ENCODE measurements at regions not wholly inside any gene's neighbourhood (a gene's known extent, or its start where the extent isn't known, plus 50 kb on each side); places are given as distances from the start of the nearest gene placed in this dataset.

- Histone ChIP-seq H3K36me3 (ENCODE audit: insufficient read depth) (no peaks in the 10 kb centered on the region), H3K4me1 (ENCODE audit: low read depth, poor library complexity, severe bottlenecking) (no peaks in the 10 kb centered on the region), H3K4me2 (no peak overlapping the region), H3K9ac (no peak overlapping the region), H3K27ac (no peak overlapping the region), H3K79me2 (ENCODE audit: insufficient read depth, low read depth) (no peaks in the 10 kb centered on the region), H3K27me3 (ENCODE audit: insufficient read depth, low read depth) (peaks cover 44% of the 10 kb centered on the region; the same call in 1 of the 2 replicates), H3K4me3 (IDR thresholded peaks at IDR 0.05; ENCODE audit: insufficient read depth, low read depth, low read length) (no peak overlapping the region), H2AFZ (ENCODE audit: low read depth) (no peak overlapping the region), H4K20me1 (ENCODE audit: insufficient read depth) (no peaks in the 10 kb centered on the region)
- no peak for TF ChIP-seq CTCF (conservative IDR thresholded peaks at IDR 0.05; ENCODE audit: low read depth, low read length)
These were observed 54.4 kb upstream of the C1orf174 start for GRCh38 chr1:3954170-3955169.

GRCh38 chr1:3955196-3955772, 55.2 kb upstream of the C1orf174 start:
- Histone ChIP-seq H3K9ac (no peak overlapping the region), H3K79me2 (ENCODE audit: insufficient read depth, low read depth) (no peaks in the 10 kb centered on the region), H2AFZ (ENCODE audit: low read depth) (no peak overlapping the region), H3K27me3 (ENCODE audit: insufficient read depth, low read depth) (peaks cover 50% of the 10 kb centered on the region; the same call in 1 of the 2 replicates), H4K20me1 (ENCODE audit: insufficient read depth) (no peaks in the 10 kb centered on the region), H3K4me2 (no peak overlapping the region), H3K4me1 (ENCODE audit: low read depth, poor library complexity, severe bottlenecking) (no peaks in the 10 kb centered on the region), H3K36me3 (ENCODE audit: insufficient read depth) (no peaks in the 10 kb centered on the region), H3K4me3 (IDR thresholded peaks at IDR 0.05; ENCODE audit: insufficient read depth, low read depth, low read length) (no peak overlapping the region), H3K27ac (no peak overlapping the region)
- TF ChIP-seq CTCF (conservative IDR thresholded peaks at IDR 0.05; ENCODE audit: low read depth, low read length) = no peak

- no peaks in the 10 kb centered on the region for H3K36me3 ChIP-seq (ENCODE audit: insufficient read depth)
- no peak overlapping the region for H3K27ac ChIP-seq
- no peak overlapping the region for H2AFZ ChIP-seq (ENCODE audit: low read depth)
- peaks cover 55% of the 10 kb centered on the region; the same call in 1 of the 2 replicates for H3K27me3 ChIP-seq (ENCODE audit: insufficient read depth, low read depth)
- no peaks in the 10 kb centered on the region for H3K79me2 ChIP-seq (ENCODE audit: insufficient read depth, low read depth)
- no peak overlapping the region for H3K9ac ChIP-seq
- H3K4me2 ChIP-seq = no peak overlapping the region
- H4K20me1 ChIP-seq (ENCODE audit: insufficient read depth) = no peaks in the 10 kb centered on the region
- no peaks in the 10 kb centered on the region for H3K4me1 ChIP-seq (ENCODE audit: low read depth, poor library complexity, severe bottlenecking)
- no peak for TF ChIP-seq CTCF (conservative IDR thresholded peaks at IDR 0.05; ENCODE audit: low read depth, low read length)
- H3K4me3 ChIP-seq (IDR thresholded peaks at IDR 0.05; ENCODE audit: insufficient read depth, low read depth, low read length) = no peak overlapping the region
These were observed 56.6 kb upstream of the C1orf174 start for GRCh38 chr1:3956527-3957170.

GRCh38 chr1:3959361-3959760, 59.3 kb upstream of the C1orf174 start:
- Histone ChIP-seq H3K4me1 (ENCODE audit: low read depth, poor library complexity, severe bottlenecking) (no peaks in the 10 kb centered on the region), H3K79me2 (ENCODE audit: insufficient read depth, low read depth) (no peaks in the 10 kb centered on the region), H2AFZ (ENCODE audit: low read depth) (no peak overlapping the region), H3K4me3 (IDR thresholded peaks at IDR 0.05; ENCODE audit: insufficient read depth, low read depth, low read length) (no peak overlapping the region), H3K27ac (no peak overlapping the region), H3K36me3 (ENCODE audit: insufficient read depth) (no peaks in the 10 kb centered on the region), H3K27me3 (ENCODE audit: insufficient read depth, low read depth) (peaks cover 62% of the 10 kb centered on the region; the same call in 1 of the 2 replicates), H4K20me1 (ENCODE audit: insufficient read depth) (no peaks in the 10 kb centered on the region), H3K9ac (no peak overlapping the region), H3K4me2 (no peak overlapping the region)
- no peak for TF ChIP-seq CTCF (conservative IDR thresholded peaks at IDR 0.05; ENCODE audit: low read depth, low read length)
